NT2/D1 (cell line): ENCODE measurements at regions not wholly inside any gene's neighbourhood (a gene's known extent, or its start where the extent isn't known, plus 50 kb on each side); places are given as distances from the start of the nearest gene placed in this dataset.

ENCODE experiments used
- DNase-seq: peaks from one replicate; pipeline ENCODE4 v3.0.0-alpha.2; 2011; ENCODE audit warnings: low read depth, low spot score
- H3K27me3 ChIP-seq: 2 replicates; pipeline ENCODE4 v1.6.0; 2011; ENCODE audit warnings: mild to moderate bottlenecking; ENCODE audit not compliant: insufficient read length, insufficient read depth
- H3K36me3 ChIP-seq: 2 replicates; pipeline ENCODE4 v1.6.1; 2011; ENCODE audit warnings: mild to moderate bottlenecking, low read length, mixed read lengths; ENCODE audit not compliant: insufficient read depth, insufficient read length
- H3K4me1 ChIP-seq: 2 replicates; pipeline ENCODE4 v1.5.1; 2011; ENCODE audit not compliant: insufficient read depth, insufficient read length
- H3K4me3 ChIP-seq: 2 replicates; pipeline ENCODE4 v1.5.1; 2011; ENCODE audit warnings: low read depth; ENCODE audit not compliant: insufficient read length
- H3K9ac ChIP-seq: 2 replicates; pipeline ENCODE4 v1.6.0; 2011; ENCODE audit warnings: low read depth; ENCODE audit not compliant: insufficient read length
- H3K9me3 ChIP-seq: 2 replicates; pipeline ENCODE4 v1.5.1; 2011; ENCODE audit warnings: mild to moderate bottlenecking, low read length; ENCODE audit not compliant: insufficient read depth
- SUZ12 ChIP-seq: IDR thresholded peaks from 2 replicates; pipeline ENCODE4 v1.6.1; 2011; ENCODE audit not compliant: insufficient read length, insufficient read depth; ENCODE audit errors: extremely low read depth
- YY1 ChIP-seq: IDR thresholded peaks from 2 replicates; pipeline ENCODE4 v1.6.1; 2011; ENCODE audit not compliant: insufficient read length, insufficient read depth
- ZNF274 ChIP-seq: IDR thresholded peaks from 2 replicates; pipeline ENCODE4 v1.6.1; 2011; ENCODE audit warnings: mild to moderate bottlenecking, low read depth, low read length

- Histone ChIP-seq H3K4me1 (no peaks in the 10 kb centered on the region), H3K36me3 (no peaks in the 10 kb centered on the region), H3K9ac (no peak overlapping the region), H3K27me3 (no peaks in the 10 kb centered on the region), H3K4me3 (no peak overlapping the region), H3K9me3 (no peaks in the 10 kb centered on the region)
- TF ChIP-seq ZNF274 (no peak), SUZ12 (no peak), YY1 (no peak)
- DNase-seq: no peak
Observed at GRCh38 chrY:8329929-8330328, 1007.3 kb upstream of the TSPY4 start.

- Histone ChIP-seq H3K4me1 (no peaks in the 10 kb centered on the region), H3K9ac (no peak overlapping the region), H3K4me3 (no peak overlapping the region), H3K36me3 (no peaks in the 10 kb centered on the region), H3K9me3 (no peaks in the 10 kb centered on the region), H3K27me3 (no peaks in the 10 kb centered on the region)
- no peak for DNase-seq
- TF ChIP-seq YY1: no peak
- no peak for TF ChIP-seq ZNF274
- TF ChIP-seq SUZ12: no peak
Observed at GRCh38 chrY:8333328-8333727, 1003.9 kb upstream of the TSPY4 start.

- DNase-seq: no peak
- Histone ChIP-seq H3K9ac (no peak overlapping the region), H3K36me3 (no peaks in the 10 kb centered on the region), H3K9me3 (no peaks in the 10 kb centered on the region), H3K4me3 (no peak overlapping the region), H3K27me3 (no peaks in the 10 kb centered on the region), H3K4me1 (no peaks in the 10 kb centered on the region)
- TF ChIP-seq SUZ12 (no peak), YY1 (no peak), ZNF274 (no peak)
Observed at GRCh38 chrY:8335299-8335835, 1001.9 kb upstream of the TSPY4 start.

- H3K9ac ChIP-seq: no peak overlapping the region
- no peak overlapping the region for H3K4me3 ChIP-seq
- H3K4me1 ChIP-seq: no peaks in the 10 kb centered on the region
- TF ChIP-seq SUZ12: no peak
- no peak for TF ChIP-seq YY1
- H3K27me3 ChIP-seq: no peaks in the 10 kb centered on the region
- no peaks in the 10 kb centered on the region for H3K36me3 ChIP-seq
- no peak for DNase-seq
- H3K9me3 ChIP-seq: no peaks in the 10 kb centered on the region
Observed at GRCh38 chrY:8336112-8336774, 1001.0 kb upstream of the TSPY4 start.

GRCh38 chrY:8341000-8341399, 996.3 kb upstream of the TSPY4 start:
- no peaks in the 10 kb centered on the region for H3K4me1 ChIP-seq
- no peak overlapping the region for H3K4me3 ChIP-seq
- no peaks in the 10 kb centered on the region for H3K36me3 ChIP-seq
- no peaks in the 10 kb centered on the region for H3K27me3 ChIP-seq
- H3K9me3 ChIP-seq: no peaks in the 10 kb centered on the region
- TF ChIP-seq SUZ12 (no peak), YY1 (no peak), ZNF274 (no peak)
- no peak overlapping the region for H3K9ac ChIP-seq
- no peak for DNase-seq

GRCh38 chrY:8342173-8342572, 995.1 kb upstream of the TSPY4 start:
- Histone ChIP-seq H3K36me3 (no peaks in the 10 kb centered on the region), H3K4me3 (no peak overlapping the region), H3K27me3 (no peaks in the 10 kb centered on the region), H3K9ac (no peak overlapping the region), H3K9me3 (no peaks in the 10 kb centered on the region), H3K4me1 (no peaks in the 10 kb centered on the region)
- DNase-seq: no peak
- TF ChIP-seq SUZ12: no peak
- TF ChIP-seq YY1: no peak
- TF ChIP-seq ZNF274: no peak

- DNase-seq: no peak
- H3K4me1 ChIP-seq: no peaks in the 10 kb centered on the region
- H3K9ac ChIP-seq: no peak overlapping the region
- H3K27me3 ChIP-seq: no peaks in the 10 kb centered on the region
- no peak for TF ChIP-seq YY1
- TF ChIP-seq SUZ12: no peak
- TF ChIP-seq ZNF274: no peak
- H3K9me3 ChIP-seq: no peaks in the 10 kb centered on the region
- H3K36me3 ChIP-seq: no peaks in the 10 kb centered on the region
- no peak overlapping the region for H3K4me3 ChIP-seq
Observed at GRCh38 chrY:8351241-8351640, 986.0 kb upstream of the TSPY4 start.

- H3K36me3 ChIP-seq: no peaks in the 10 kb centered on the region
- H3K9ac ChIP-seq: no peak overlapping the region
- no peaks in the 10 kb centered on the region for H3K27me3 ChIP-seq
- no peaks in the 10 kb centered on the region for H3K4me1 ChIP-seq
- no peak overlapping the region for H3K4me3 ChIP-seq
- H3K9me3 ChIP-seq: no peaks in the 10 kb centered on the region
- TF ChIP-seq YY1 (no peak), ZNF274 (no peak), SUZ12 (no peak)
- no peak for DNase-seq
Observed at GRCh38 chrY:8352201-8352600, 985.1 kb upstream of the TSPY4 start.
